HL-60 (cell line): ENCODE measurements at regions not wholly inside any gene's neighbourhood (a gene's known extent, or its start where the extent isn't known, plus 50 kb on each side); places are given as distances from the start of the nearest gene placed in this dataset.

ENCODE experiments used
- DNase-seq, 2 experiments: peaks; one replicate each; pipeline ENCODE4 v3.0.0-alpha.2; 2010 to 2020; ENCODE audit warnings: low read depth in 1 of 2, low spot score in 1 of 2
- H3K27ac ChIP-seq: fragments of 250-450 bp; sonication (Bioruptor Pico); replicated peaks from 2 replicates; pipeline ENCODE4 v1.5.1; 2020; ENCODE audit warnings: mild to moderate bottlenecking, moderate library complexity
- H3K27me3 ChIP-seq: fragments of 250-450 bp; sonication (Bioruptor Pico); 2 replicates; pipeline ENCODE4 v1.5.1; 2021; ENCODE audit warnings: mild to moderate bottlenecking, moderate library complexity; ENCODE audit not compliant: insufficient read depth, poor library complexity, severe bottlenecking
- H3K4me3 ChIP-seq: replicated peaks from 2 replicates; pipeline ENCODE4 v1.5.1; 2011; ENCODE audit warnings: mild to moderate bottlenecking, control low read depth, low read length; ENCODE audit not compliant: insufficient read depth
- GABPA ChIP-seq: IDR thresholded peaks from 2 replicates; pipeline ENCODE4 v1.6.1; 2012; ENCODE audit warnings: low read depth
- POLR2AphosphoS5 ChIP-seq: IDR thresholded peaks from 2 replicates; pipeline ENCODE4 v1.6.1; 2012; ENCODE audit warnings: low read depth
- SPI1 ChIP-seq: IDR thresholded peaks from 2 replicates; pipeline ENCODE4 v1.6.1; 2012; ENCODE audit warnings: low read depth, mild to moderate bottlenecking, borderline replicate concordance
- TF ChIP-seq, protein P1 (sequence below): IDR thresholded peaks from 2 replicates; pipeline ENCODE4 v1.6.1; 2012; ENCODE audit warnings: low read depth; ENCODE audit not compliant: insufficient replicate concordance
- TF ChIP-seq, protein P2 (sequence below): IDR thresholded peaks from one replicate; pipeline ENCODE4 v1.5.1; 2011; ENCODE audit warnings: low read length, control low read depth, inconsistent platforms; ENCODE audit not compliant: insufficient read depth

DNA sequence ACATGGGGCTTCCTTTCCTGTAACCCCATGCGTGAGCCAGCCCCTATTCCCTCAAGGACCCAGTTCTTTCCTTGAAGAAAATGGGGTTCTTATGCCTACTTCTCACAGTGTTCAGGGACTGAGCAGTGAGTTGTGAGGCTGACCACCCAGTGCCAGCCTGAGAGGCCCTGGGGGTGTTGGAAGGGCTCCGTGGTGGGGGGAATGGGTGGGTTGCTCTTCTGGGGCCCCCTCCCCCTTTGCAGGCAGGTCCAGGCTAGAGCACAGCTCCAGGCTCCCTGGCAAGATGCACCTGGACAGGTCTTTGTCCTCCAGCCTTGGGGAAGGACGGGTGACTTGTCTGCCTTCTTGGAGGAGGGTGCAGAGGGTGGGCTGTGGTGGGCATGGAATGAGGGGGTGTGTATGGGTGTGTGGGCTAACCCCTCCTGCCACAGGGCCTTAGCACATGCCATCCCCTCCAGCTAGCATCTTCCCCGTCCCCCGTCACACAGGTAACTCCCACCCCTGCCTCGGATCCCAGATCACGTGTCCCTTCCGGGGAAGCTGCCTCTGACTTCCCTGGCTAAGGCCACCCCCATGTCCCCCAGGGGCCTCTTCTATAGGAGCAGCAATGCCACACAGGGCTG lies 64.6 kb downstream of the MYEOV start:
- no peak for DNase-seq
- TF ChIP-seq SPI1 (no peak), GABPA (no peak)
- TF ChIP-seq, protein P1, sequence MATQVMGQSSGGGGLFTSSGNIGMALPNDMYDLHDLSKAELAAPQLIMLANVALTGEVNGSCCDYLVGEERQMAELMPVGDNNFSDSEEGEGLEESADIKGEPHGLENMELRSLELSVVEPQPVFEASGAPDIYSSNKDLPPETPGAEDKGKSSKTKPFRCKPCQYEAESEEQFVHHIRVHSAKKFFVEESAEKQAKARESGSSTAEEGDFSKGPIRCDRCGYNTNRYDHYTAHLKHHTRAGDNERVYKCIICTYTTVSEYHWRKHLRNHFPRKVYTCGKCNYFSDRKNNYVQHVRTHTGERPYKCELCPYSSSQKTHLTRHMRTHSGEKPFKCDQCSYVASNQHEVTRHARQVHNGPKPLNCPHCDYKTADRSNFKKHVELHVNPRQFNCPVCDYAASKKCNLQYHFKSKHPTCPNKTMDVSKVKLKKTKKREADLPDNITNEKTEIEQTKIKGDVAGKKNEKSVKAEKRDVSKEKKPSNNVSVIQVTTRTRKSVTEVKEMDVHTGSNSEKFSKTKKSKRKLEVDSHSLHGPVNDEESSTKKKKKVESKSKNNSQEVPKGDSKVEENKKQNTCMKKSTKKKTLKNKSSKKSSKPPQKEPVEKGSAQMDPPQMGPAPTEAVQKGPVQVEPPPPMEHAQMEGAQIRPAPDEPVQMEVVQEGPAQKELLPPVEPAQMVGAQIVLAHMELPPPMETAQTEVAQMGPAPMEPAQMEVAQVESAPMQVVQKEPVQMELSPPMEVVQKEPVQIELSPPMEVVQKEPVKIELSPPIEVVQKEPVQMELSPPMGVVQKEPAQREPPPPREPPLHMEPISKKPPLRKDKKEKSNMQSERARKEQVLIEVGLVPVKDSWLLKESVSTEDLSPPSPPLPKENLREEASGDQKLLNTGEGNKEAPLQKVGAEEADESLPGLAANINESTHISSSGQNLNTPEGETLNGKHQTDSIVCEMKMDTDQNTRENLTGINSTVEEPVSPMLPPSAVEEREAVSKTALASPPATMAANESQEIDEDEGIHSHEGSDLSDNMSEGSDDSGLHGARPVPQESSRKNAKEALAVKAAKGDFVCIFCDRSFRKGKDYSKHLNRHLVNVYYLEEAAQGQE, result no peak
- TF ChIP-seq, protein P2, sequence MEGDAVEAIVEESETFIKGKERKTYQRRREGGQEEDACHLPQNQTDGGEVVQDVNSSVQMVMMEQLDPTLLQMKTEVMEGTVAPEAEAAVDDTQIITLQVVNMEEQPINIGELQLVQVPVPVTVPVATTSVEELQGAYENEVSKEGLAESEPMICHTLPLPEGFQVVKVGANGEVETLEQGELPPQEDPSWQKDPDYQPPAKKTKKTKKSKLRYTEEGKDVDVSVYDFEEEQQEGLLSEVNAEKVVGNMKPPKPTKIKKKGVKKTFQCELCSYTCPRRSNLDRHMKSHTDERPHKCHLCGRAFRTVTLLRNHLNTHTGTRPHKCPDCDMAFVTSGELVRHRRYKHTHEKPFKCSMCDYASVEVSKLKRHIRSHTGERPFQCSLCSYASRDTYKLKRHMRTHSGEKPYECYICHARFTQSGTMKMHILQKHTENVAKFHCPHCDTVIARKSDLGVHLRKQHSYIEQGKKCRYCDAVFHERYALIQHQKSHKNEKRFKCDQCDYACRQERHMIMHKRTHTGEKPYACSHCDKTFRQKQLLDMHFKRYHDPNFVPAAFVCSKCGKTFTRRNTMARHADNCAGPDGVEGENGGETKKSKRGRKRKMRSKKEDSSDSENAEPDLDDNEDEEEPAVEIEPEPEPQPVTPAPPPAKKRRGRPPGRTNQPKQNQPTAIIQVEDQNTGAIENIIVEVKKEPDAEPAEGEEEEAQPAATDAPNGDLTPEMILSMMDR, result no peak
- no peak overlapping the region for H3K27ac ChIP-seq
- no peaks in the 10 kb centered on the region for H3K27me3 ChIP-seq
- no peak overlapping the region for H3K4me3 ChIP-seq

DNA sequence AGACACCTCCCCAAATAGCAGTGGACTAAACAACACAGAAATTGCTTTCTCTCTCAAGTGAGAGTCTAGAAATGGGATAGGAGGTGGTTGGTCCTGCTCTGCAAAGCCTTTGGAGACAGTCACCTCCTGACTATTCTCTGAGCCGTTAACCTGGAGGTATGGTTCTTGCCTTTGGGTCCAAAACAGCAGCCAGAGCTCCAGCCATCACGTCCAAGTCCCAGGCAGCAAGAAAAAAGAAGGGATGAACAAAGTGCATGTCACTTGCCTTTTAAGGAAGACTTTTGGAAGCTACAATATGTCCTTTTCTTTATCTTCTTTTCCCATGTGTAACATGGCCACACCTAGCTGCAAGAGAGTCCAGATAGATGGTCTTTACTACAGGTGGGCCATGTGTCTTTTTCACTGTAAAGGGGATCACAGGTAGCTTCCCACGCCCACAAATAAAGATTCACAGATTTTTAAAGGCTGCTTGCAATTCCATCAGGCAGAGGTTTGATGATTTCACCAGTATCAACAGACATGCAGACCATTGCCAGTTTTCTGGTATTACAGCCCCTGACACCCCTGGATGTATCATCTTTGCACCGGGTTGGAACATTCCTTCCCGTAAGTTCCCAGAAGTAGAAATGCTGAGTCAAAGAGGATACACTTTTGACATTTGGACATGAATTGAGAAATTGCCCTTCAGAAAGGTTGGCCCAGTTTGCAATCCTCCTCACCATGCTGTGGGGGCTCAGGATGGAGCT lies 66.0 kb downstream of the MYEOV start:
- TF ChIP-seq GABPA (no peak), SPI1 (no peak), POLR2AphosphoS5 (no peak)
- TF ChIP-seq, protein P1, result no peak
- TF ChIP-seq, protein P2, result no peak
- no peak for DNase-seq
- Histone ChIP-seq H3K27me3 (no peaks in the 10 kb centered on the region), H3K27ac (no peak overlapping the region), H3K4me3 (no peak overlapping the region)

DNA sequence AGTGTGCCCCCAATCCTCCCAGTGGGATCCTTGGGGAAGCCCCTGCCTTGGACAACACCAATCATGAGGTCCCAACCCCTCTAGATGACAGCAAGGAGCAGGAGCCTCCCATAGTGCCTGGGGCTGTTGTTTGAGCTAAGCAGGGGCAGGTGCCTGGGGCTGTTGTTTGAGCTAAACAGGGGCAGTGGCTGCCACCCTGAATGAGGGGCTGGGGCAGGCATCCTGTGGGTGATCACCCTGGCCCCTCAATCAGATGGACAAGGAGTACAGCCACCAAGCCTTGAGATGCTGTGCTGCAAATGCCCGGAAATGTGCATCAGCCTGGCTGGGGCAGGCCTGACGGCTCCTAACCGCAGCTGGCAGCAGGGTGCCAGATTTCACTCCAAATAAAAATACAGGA lies 66.7 kb downstream of the MYEOV start:
- TF ChIP-seq SPI1, result no peak
- no peak for TF ChIP-seq GABPA
- TF ChIP-seq POLR2AphosphoS5, result no peak
- TF ChIP-seq, protein P2, result no peak
- TF ChIP-seq, protein P1, result no peak
- H3K27ac ChIP-seq, result no peak overlapping the region
- H3K27me3 ChIP-seq, result no peaks in the 10 kb centered on the region
- H3K4me3 ChIP-seq, result no peak overlapping the region
- DNase-seq, result no peak
